HG03520 (cell line): ENCODE measurements at regions not wholly inside any gene's neighbourhood (a gene's known extent, or its start where the extent isn't known, plus 50 kb on each side); places are given as distances from the start of the nearest gene placed in this dataset.

Experiments
- ATAC-seq: cut with Tn5 transposase; IDR thresholded peaks from one replicate; pipeline ENCODE4 v1.9.1; 2021; ENCODE audit warnings: mild to moderate bottlenecking, moderate library complexity; ENCODE audit not compliant: unreplicated experiment

DNA sequence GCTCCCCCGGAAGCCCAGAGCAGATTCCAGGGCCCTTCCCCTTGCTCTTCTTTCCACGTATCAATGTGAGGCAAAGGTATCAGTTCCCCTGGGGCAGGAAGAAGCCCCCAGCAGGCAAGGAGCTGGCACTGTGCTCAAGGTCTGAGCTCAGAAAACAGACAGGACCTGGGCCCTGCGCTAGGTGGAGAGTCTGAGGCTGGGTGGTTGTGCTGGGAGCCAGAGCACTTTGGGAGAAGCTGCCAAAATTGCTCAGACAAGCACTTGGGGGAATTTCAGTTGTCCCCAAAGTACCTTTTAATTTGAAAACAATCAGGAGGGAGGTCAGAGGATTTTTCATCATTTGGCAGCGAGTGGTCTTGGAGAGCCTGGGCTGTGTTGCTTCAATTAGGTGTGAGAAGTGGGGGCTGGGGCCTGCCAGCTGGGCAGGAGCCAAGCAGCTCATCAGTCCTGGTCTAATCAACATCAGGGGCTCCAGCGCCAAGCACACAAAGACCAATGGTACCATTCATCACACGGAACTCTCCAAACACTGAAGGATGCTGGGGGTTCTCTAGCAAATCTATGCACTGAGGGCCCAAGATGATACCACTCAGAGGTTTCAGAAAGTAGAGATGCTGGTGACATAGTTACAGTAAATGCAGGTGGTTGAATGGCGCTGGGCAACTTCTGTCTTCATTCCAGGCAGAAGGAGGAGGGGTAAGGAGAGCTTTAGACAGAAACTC, 176.5 kb downstream of the SNX18 start:
- ATAC-seq = no peak

DNA sequence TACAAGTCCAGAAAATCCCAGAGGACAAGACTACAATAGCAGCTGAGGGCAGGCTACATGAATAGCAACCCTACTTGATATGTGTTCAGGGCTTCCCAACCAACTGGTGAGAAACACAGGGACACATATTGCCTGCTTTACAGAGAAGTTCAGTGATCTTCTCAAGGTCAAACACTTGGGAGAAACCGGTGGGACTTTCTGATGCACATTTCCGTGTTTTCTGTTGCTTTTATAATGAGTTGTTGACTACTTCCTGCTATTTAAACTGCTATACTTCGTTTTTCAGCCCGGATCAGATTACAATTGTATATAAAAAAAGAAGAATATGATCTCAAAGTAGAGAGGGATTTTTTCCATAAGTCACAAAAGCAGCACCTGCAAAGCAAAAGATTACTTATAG, 175.1 kb downstream of the SNX18 start:
- ATAC-seq = no peak

DNA sequence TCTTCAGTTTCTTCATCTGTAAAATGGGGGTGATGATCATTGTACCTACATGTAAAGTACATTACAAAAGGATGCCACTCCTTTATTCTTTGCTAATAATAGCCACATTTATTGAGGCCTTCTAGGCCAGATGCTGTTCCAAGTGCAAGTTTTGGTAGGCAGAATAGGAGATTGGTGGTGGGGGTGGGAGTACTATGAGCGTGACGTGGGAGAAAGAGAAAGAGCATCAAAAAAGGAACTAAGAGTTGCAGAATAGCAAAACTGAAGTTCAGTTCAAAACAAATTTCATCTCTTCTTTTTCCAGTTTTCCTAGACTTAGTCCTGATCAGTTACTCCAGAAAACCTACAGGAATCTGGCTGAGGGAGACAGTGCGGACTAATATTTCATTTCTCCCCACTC, 174.1 kb downstream of the SNX18 start:
- ATAC-seq = no peak

DNA sequence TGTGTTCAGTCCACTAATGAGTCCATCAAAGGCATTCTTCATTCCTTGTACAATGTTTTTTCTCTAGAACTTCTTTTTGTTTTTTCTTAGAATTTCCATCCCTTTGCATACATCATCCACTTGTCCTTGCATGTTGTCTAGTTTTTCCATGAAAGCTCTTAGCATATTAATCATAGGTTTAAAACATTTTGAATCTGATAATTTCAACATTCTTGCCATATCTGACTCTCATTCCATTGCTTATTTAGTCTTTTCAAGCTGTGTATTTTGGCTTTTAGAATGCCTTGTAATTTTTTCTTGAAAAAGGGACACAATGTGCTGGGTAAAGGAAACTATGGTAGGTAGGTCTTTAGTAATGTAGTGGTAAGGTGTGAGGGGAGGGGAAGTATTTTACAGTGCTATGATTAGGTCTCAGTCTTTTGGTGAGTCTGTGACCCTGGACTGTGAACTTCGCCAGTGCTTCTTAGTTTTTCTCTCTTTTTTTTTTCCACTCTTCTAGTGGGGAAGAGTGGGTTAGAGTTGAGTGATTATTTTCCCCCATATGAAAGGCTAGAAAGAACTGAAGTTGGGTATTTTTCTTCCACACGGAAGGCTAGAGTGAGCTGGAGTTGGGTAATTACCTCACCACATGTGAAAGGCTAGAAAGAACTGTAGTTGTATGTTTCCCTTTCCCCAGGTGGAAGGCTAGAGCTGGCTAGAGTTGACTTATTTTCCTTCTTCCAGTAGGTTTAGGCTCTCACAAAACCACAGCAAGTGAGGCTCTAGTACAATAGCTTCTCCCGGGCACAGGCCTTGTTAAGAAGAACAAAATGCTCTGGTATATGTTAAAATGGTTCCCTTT, 172.1 kb downstream of the SNX18 start:
- no peak for ATAC-seq

DNA sequence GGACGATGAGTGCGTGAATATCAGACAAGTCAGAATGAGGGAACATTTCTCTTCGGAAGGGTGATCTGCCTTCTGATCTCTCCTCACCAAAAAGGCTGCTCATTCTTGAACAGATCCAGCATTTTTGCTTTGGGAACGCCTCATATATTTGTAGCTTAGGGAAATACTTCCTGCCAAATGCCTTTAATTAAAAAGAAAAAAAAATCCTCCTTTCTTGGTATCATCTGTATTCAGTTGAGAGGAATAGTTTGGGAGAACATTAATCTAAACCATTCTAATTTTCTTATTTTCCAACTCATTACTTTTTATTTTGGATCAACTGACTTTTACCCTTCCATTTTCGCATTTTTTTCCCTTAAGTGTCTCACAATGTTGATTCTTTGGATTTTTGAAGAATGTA, 163.4 kb downstream of the SNX18 start:
- no peak for ATAC-seq

DNA sequence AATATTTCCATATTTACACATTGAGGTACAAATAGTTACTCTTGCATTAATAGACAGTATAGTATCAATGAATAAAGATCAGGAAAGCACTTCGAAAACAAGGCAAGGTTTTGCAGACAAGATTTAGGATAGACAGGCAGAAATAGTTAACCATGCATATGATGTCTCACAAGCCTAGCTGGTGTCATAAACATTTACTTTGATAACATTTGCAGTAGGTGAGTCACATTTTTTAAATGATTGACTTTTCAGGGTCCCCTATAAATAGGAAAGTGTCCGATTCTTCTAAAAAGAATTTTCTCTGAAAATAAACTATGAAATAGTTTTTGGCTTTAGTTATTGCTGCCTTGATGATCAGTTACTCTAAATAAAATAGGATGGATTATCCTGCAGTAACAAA, 162.1 kb downstream of the SNX18 start:
- no peak for ATAC-seq

DNA sequence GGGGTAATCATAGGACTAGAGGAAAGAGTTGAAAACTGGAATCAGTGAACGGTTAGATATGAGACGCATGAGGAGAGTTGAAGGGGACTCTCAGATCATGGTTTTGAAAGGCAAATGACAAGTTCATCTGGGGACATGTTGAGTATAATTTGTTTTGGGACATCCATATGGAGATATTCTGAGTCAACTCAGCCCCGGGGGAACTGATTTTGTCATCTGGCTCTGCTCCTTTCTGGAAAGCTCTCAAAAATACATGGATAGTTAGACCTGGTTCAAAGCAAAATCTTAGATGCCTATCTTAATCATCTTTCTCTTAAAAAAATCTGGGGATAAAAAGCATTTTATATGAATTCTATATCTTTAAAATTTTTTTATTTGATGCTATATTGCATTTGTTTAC, 161.2 kb downstream of the SNX18 start:
- no peak for ATAC-seq

DNA sequence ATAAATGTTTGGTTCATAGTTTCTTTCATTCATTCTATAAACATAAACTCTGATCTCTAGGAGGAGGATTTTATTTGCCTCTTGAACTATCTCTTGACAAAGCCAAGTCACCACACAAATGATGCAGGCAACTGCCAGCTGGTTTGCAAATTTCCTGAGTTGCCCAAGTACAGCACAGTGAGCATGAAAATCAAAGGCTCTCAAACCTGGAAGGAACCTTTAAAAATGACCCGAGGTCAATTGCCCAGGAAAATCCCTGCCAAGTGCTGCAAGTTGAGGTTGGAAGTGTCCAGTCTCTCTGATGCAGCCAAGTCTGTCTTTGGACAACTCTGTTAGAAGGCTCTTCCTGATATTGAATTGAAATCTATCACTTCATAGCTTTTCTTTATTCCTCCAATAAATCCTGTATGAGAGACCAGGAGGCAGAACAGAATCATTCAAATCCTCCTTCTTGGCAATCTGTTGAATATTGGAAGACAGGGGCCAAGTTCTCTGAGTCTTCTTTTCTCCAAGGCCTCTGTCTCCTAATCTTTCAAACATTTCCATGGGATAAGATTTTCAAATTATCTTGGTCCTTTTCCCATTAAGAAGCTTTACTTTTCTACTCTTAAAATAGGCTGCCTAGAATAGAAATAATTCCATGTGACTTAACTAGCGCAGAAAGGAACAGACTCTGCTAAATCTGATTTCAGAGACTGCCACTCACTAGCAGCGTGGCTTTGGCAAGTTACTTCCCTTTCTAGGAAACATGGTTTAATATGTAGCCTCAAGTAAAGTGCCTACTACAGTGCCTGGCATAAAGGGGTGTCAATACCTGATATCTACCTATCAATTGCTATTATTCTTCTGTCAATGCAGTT, 159.2 kb downstream of the SNX18 start:
- ATAC-seq = no peak

DNA sequence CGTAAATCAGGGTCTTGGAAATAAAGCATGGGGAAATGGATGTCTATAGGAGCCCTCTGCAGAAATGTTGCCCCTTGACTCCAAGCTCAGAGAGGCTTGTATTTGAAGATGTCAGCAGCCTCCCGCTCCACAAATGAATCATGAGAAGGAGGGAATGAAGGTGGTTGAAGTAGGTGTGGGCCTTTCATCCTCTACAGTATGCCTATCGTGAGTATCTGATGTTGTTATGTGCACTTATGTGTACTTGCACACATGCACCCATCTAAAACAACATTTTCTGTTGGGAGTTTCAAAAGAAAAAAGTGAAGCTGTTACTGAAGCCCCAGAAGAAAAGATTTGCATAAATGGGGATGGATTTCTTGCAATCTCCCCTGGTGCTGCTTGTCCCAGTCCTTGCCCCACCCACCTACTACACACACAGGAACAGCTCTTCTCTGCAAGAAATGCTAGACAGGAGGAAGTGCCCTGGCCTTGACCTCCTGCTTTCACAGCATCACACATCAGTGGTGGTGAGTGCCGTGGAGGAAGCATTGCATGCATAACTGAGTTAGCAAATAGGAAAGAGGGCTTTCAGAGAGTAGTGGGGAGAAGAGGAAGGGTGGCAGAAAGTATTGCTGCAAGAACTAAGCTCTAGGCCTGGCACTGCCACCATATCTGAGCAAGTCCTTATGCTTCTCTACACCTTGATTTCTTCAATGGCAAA, 156.1 kb downstream of the SNX18 start:
- no peak for ATAC-seq

DNA sequence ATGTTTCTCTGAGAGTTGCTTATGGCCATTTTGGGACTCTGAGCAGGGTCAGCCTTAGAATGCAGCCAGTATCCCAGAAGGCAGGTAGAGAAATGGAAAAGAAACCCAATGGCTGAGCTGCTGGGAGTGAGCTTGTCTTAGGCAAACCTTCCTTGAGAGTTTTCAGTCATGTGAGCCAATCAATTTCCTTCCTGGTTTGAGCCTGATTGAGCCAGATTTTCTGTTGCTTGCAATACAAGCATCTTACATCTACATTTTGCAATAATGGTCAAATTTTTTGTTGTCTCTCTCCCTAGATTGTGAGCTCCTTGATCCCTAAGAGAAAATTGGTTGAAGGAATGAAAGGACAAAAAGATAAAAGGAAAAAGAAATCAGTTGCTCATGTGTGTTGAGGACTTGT, 155.3 kb downstream of the SNX18 start:
- no peak for ATAC-seq

DNA sequence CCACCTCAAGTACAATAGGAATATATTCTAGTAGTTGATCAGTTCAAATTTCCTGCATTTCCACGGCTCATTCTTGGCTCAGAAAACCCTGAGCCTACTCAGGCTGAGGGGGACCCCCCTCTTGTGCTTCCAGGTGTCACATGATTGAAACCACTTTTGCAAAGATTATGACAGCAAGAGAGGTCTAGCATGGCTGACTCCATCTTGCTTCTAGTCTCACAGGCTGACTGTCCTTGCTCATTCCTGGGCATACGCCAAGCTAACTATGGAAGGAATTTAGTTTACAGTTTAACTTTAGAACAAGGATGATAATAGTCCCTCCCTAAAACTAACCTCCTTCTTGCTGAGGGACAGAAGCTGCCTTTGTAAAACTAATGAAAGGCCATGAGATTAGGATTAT, 154.1 kb downstream of the SNX18 start:
- ATAC-seq = no peak

DNA sequence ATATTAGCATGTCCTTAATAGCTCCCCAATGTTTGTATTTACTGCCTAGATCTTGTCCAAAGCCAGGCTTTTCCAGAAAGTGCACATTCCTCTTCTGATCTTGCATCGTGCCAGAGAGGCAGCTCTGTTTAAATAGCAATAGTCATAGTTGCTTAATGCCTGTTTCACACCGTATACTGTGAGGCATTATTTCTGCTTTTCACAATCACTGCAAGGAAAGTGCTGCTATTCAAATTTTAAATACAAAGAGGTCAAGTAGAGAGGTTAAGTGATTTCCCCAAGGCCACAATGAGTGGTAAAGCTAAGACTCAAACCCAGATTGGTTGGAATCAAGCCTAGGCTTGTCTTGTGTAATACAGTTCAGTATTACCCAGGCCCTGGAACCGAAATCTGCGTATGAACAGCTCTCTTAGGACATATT, 153.6 kb downstream of the SNX18 start:
- ATAC-seq = no peak

DNA sequence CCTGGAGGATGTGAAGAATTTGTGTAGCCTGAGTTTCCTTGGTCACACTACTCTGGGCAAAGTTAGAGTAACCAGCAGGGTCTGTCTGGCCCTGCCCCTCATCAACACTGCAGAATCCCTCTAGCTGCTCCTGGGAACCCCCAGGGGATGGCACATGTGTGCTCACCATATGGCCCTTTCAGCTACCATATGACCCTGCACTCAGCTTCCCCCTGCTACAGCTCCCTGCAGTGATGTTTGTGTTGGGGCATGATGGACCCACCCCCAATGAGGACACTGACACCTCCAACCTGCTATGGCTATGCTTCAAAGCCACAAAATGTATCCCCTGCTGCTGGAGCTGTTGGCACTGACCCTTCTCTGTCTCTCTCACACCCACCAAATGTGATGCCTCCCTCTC, 152.7 kb downstream of the SNX18 start:
- ATAC-seq = no peak

DNA sequence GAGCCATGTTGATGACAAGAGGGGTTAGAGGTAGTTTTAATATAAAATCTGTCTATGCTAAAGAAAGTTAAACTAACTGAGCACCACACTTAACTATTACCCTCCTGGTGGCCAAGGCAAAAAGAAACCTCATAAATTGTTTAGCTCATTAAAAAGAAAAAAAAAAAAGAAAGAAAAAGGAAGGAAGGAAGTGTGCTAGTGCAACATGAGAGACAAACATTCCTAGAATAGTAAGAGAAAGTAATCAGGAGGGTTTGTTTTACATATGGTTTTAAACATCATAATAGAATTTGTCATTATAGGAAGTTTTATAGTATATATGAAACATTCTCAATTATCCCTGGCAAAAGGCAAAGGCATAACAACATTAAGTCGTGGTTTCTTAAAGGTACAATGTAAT, 152.3 kb downstream of the SNX18 start:
- no peak for ATAC-seq

DNA sequence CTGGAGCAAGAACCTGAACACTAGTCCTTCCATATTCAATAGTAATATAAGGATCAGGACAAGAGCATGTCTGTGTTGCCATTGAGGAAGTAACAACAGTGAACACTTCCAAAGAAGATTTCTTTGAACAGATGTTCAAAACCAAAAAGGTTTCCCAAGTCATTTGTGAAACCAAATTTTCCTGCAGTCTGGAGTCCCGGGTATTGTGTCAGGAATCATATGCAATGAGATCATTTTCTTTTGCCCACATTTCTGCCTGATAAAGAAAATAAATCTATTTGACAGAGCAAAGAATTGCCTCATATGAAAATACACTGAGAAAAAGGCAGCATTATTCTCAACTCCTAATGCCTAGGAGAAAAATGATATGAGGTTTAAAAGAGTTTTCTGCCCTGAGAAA, 151.7 kb downstream of the SNX18 start:
- no peak for ATAC-seq

DNA sequence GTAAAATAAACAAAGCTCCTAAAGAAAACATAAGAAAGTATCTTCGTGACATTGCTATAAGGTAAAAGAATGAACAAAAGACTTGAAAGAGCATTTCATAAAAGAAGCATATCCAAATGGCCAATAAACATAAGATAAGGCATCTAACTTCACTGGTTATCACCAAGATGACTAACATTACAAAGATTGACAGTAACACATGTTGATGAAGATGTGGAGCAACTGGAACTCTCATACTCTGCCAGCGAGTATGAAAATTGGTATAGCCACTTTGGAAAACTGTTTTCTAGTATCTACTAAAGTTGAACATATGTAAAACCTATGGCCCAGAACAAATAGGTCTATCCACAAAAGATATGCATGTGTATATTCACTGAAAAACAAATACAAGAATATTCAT, 150.5 kb downstream of the SNX18 start:
- ATAC-seq = no peak

DNA sequence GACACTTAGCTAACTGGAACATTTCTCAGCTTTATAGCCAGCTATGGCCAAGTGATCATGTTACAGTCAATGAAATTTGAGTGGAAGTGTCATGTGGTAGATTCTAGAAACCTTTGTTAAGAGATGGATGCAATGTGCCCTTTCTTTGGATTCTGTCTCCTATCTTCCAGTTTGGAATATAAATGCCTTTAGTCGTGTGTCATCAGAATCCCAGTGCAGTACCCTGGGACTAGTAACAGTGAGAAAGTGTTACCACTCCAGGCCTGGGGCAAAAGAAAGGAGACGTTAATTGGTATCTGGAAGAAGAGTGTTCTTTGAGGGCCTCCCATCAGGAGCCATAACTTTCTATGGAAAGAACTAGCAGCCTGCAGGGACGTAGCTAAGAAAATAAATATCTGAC, 149.6 kb downstream of the SNX18 start:
- ATAC-seq = no peak

DNA sequence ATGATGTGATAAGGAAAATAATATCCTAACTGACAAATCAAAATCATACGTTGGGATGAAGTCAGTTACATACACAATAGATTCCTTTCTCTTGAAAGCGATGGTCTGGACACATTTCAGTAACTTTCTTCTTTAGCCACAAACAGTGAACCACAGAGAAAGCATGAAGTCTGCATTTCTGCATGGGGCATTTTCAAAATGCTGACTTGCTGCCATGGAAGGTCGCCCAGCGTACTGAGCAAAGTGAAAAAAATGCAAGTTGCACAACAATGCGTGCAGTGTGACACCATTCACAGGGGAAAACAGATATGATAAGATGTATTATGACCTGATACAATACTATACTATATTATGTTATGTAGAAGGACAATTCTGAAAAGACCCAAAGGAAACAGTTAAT, 146.3 kb downstream of the SNX18 start:
- no peak for ATAC-seq

DNA sequence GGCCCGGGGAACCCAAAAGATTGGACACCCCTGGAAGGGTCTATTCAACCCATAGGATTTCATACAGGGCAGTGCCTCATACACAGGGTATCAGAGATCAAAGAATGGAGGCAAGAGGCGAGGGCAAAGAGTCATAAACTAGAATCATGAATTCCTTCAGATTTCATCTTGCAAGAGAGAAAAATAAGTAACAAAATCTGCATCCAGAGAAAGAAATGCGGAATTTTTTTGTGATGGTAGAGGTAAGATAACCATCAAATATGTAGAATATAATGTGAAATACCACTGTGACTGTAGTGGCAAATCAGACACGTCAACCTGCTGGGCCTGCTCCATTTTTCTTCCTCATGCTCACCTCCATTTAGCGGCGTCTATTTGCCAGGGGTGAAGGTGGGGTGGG, 143.6 kb downstream of the SNX18 start:
- no peak for ATAC-seq

DNA sequence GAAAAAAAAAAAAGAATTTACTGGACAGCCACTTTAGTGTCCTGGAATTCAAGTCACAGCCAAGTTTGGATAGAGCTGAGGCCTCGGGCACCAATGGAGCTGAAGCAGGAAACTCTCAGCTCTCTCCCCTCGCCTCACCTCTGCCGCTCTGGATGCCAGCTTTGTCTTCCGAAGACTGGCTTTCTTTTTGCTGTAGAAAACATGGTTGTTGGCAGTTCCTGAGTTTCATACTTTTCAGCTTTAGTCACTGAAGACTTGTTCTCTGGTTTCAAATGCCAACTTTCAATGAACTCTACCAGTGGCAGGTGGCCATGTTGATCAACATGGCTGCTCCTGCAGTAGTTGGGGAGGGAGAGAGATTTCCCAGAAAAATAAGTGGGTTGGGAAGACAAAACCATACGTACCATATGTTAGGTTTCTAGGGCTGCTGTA, 142.2 kb downstream of the SNX18 start:
- no peak for ATAC-seq

DNA sequence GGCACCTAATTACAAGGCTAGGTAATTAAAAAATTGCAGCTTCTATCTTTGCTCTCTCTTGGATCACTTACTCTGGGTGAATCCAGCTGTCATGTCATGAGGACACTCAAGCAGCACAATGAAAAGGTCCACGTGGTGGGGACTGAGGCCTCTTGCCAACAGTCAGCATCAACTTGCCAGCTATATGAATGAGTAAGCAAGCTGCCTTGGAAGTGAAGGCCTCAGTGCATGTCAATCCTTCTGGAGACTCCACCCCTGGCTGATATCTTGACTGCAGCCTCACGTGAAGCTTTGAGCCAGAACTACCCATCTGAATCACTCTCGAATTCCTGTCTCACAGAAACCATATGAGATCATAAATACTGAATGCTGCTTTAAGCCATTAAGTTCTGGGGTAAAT, 140.5 kb downstream of the SNX18 start:
- ATAC-seq = no peak
